ENCODE measurements at regions not wholly inside any gene's neighbourhood (a gene's known extent, or its start where the extent isn't known, plus 50 kb on each side); places are given as distances from the start of the nearest gene placed in this dataset.

- Histone ChIP-seq H3K27ac (ENCODE audit: low read depth, low read length) (no peak overlapping the region), H3K4me3 (ENCODE audit: low read depth, low read length) (no peak overlapping the region), H3K27me3 (ENCODE audit: control insufficient read depth, insufficient read depth, low read length) (no peaks in the 10 kb centered on the region), H3K9me3 (ENCODE audit: control insufficient read depth, insufficient read depth, low read length) (peaks cover 8% of the 10 kb centered on the region)
- no peak for TF ChIP-seq CTCF (IDR thresholded peaks at IDR 0.05; ENCODE audit: low read depth, low read length)
- POLR2A ChIA-PET: no interaction called here
- no peak for DNase-seq (ENCODE audit: low read depth, low spot score)
- CTCF ChIA-PET: no interaction called here
These were observed 304.2 kb upstream of the CDH4 start for GRCh38 chr20:60947819-60948218.

GRCh38 chr20:60948224-60948623 is 303.8 kb upstream of the CDH4 start:
- H3K27ac ChIP-seq (ENCODE audit: low read depth, low read length): no peak overlapping the region
- peaks cover 8% of the 10 kb centered on the region for H3K9me3 ChIP-seq (ENCODE audit: control insufficient read depth, insufficient read depth, low read length)
- DNase-seq (ENCODE audit: low read depth, low spot score): no peak
- CTCF ChIA-PET: no interaction called here
- no peaks in the 10 kb centered on the region for H3K27me3 ChIP-seq (ENCODE audit: control insufficient read depth, insufficient read depth, low read length)
- POLR2A ChIA-PET: no interaction called here
- no peak for TF ChIP-seq CTCF (IDR thresholded peaks at IDR 0.05; ENCODE audit: low read depth, low read length)
- no peak overlapping the region for H3K4me3 ChIP-seq (ENCODE audit: low read depth, low read length)

DNA sequence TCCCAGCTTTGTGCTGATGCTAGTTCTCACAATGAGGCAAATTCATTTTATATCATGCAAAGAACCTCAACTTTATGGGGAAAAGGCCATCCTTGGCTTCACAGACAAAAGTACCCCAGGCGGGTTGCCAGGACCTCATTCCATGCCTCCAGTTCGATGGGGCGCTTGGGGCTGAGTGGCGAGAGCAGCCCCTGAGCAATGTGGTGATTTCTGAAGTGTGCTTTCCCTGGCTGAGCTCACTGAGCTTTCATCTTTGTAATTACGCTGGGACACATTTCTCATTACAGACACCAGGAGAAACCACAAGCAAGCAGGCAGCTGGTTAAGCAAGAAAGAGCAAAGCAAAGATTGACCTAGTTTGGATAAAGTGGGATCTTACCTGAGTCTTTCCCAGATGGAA is 301.5 kb upstream of the CDH4 start:
- no peak overlapping the region for H3K4me3 ChIP-seq (ENCODE audit: low read depth, low read length)
- no peaks in the 10 kb centered on the region for H3K27me3 ChIP-seq (ENCODE audit: control insufficient read depth, insufficient read depth, low read length)
- CTCF ChIA-PET: no interaction called here
- no peak for TF ChIP-seq CTCF (IDR thresholded peaks at IDR 0.05; ENCODE audit: low read depth, low read length)
- DNase-seq (ENCODE audit: low read depth, low spot score): no peak
- H3K9me3 ChIP-seq (ENCODE audit: control insufficient read depth, insufficient read depth, low read length): peaks cover 8% of the 10 kb centered on the region
- POLR2A ChIA-PET: no interaction called here
- H3K27ac ChIP-seq (ENCODE audit: low read depth, low read length): no peak overlapping the region

- POLR2A ChIA-PET: no interaction called here
- CTCF ChIA-PET: no interaction called here
- DNase-seq (ENCODE audit: low read depth, low spot score): no peak
- TF ChIP-seq CTCF (IDR thresholded peaks at IDR 0.05; ENCODE audit: low read depth, low read length): no peak
- no peaks in the 10 kb centered on the region for H3K27me3 ChIP-seq (ENCODE audit: control insufficient read depth, insufficient read depth, low read length)
- no peak overlapping the region for H3K27ac ChIP-seq (ENCODE audit: low read depth, low read length)
- H3K9me3 ChIP-seq (ENCODE audit: control insufficient read depth, insufficient read depth, low read length): peaks cover 8% of the 10 kb centered on the region
- no peak overlapping the region for H3K4me3 ChIP-seq (ENCODE audit: low read depth, low read length)
These were observed 301.1 kb upstream of the CDH4 start for GRCh38 chr20:60950974-60951373.

GRCh38 chr20:60952861-60953260 is 299.2 kb upstream of the CDH4 start:
- Histone ChIP-seq H3K27me3 (ENCODE audit: control insufficient read depth, insufficient read depth, low read length) (no peaks in the 10 kb centered on the region), H3K27ac (ENCODE audit: low read depth, low read length) (no peak overlapping the region), H3K9me3 (ENCODE audit: control insufficient read depth, insufficient read depth, low read length) (peaks cover 7% of the 10 kb centered on the region), H3K4me3 (ENCODE audit: low read depth, low read length) (no peak overlapping the region)
- CTCF ChIA-PET: no interaction called here
- TF ChIP-seq CTCF (IDR thresholded peaks at IDR 0.05; ENCODE audit: low read depth, low read length): no peak
- DNase-seq (ENCODE audit: low read depth, low spot score): no peak
- POLR2A ChIA-PET: no interaction called here

Data from AG04450 (cell line).